WTC11 (cell line): ENCODE measurements at regions not wholly inside any gene's neighbourhood (a gene's known extent, or its start where the extent isn't known, plus 50 kb on each side); places are given as distances from the start of the nearest gene placed in this dataset.

Experiments
- ATAC-seq: fragments of 200-7000 bp; cut with Tn5 transposase; 2 replicates; pipeline ENCODE4 v1.10.0; 2021; ENCODE audit warnings: mild to moderate bottlenecking, moderate library complexity
- CTCF ChIA-PET: fragments of 300-600 bp; sonication (Branson Sonifier 250); formaldehyde crosslinking; loops from one replicate; lab custom pipeline; 2021; ENCODE audit warnings: antibody characterized with exemption; lab: Charles Lee
- POLR2A ChIA-PET: fragments of 350-600 bp; sonication (Branson Sonifier 250); formaldehyde crosslinking; loops from one replicate; lab custom pipeline; 2021; ENCODE audit warnings: antibody characterized with exemption; lab: Charles Lee
- DNase-seq: peaks from one replicate; pipeline ENCODE4 v3.0.0; 2021; ENCODE audit warnings: low spot score
- H3K27ac Mint-ChIP-seq: 2 replicates; pipeline ENCODE4 v1.8.0; 2021; ENCODE audit warnings: mixed read lengths
- H3K27me3 Mint-ChIP-seq: 2 replicates; pipeline ENCODE4 v1.8.0; 2021; ENCODE audit warnings: low read depth, mild to moderate bottlenecking, moderate library complexity, mixed read lengths
- H3K36me3 Mint-ChIP-seq: 2 replicates; pipeline ENCODE4 v1.8.0; 2021; ENCODE audit warnings: mixed read lengths
- H3K4me1 Mint-ChIP-seq: 2 replicates; pipeline ENCODE4 v1.8.0; 2022; ENCODE audit warnings: mixed read lengths
- H3K4me3 Mint-ChIP-seq: 2 replicates; pipeline ENCODE4 v1.8.0; 2021; ENCODE audit warnings: mild to moderate bottlenecking, moderate library complexity, mixed read lengths
- H3K9me3 Mint-ChIP-seq: 2 replicates; pipeline ENCODE4 v1.8.0; 2021; ENCODE audit warnings: mixed read lengths
- E2F1 ChIP-seq: sonication (generic); formaldehyde crosslinking; IDR thresholded peaks from 2 replicates; pipeline ENCODE4 v1.8.0; 2022; ENCODE audit warnings: mild to moderate bottlenecking, missing genetic modification reagents
- GRHL2 ChIP-seq: fragments of 250-450 bp; sonication (Bioruptor Pico); IDR thresholded peaks from 2 replicates; pipeline ENCODE4 v1.8.0; 2022; ENCODE audit warnings: mild to moderate bottlenecking, moderate library complexity; ENCODE audit not compliant: insufficient replicate concordance, severe bottlenecking
- KAT7 ChIP-seq: sonication (generic); formaldehyde crosslinking; IDR thresholded peaks from 2 replicates; pipeline ENCODE4 v1.8.1; 2023; ENCODE audit warnings: missing genetic modification reagents, mild to moderate bottlenecking, borderline replicate concordance
- MXD4 ChIP-seq: fragments of 250-450 bp; sonication (Bioruptor Pico); IDR thresholded peaks from 2 replicates; pipeline ENCODE4 v1.8.0; 2021; ENCODE audit warnings: mild to moderate bottlenecking, moderate library complexity, borderline replicate concordance
- PRRX2 ChIP-seq: fragments of 250-450 bp; sonication (Bioruptor Pico); IDR thresholded peaks from 2 replicates; pipeline ENCODE4 v1.8.0; 2021; ENCODE audit warnings: mild to moderate bottlenecking
- TP53 ChIP-seq: sonication (generic); formaldehyde crosslinking; IDR thresholded peaks from 2 replicates; pipeline ENCODE4 v1.8.1; 2023; ENCODE audit warnings: mild to moderate bottlenecking, missing genetic modification reagents
- USF1 ChIP-seq: sonication (generic); formaldehyde crosslinking; IDR thresholded peaks from 2 replicates; pipeline ENCODE4 v1.8.0; 2022; ENCODE audit warnings: mild to moderate bottlenecking, missing genetic modification reagents
- ZBTB21 ChIP-seq: sonication (generic); formaldehyde crosslinking; IDR thresholded peaks from 2 replicates; pipeline ENCODE4 v1.8.1; 2023; ENCODE audit warnings: mild to moderate bottlenecking, missing genetic modification reagents, borderline replicate concordance
- ZBTB43 ChIP-seq: sonication (generic); formaldehyde crosslinking; IDR thresholded peaks from 2 replicates; pipeline ENCODE4 v1.8.1; 2023; ENCODE audit warnings: mild to moderate bottlenecking, missing genetic modification reagents
- ZNF138 ChIP-seq: sonication (generic); formaldehyde crosslinking; conservative IDR thresholded peaks from 2 replicates; pipeline ENCODE4 v1.8.1; 2022; ENCODE audit warnings: mild to moderate bottlenecking, moderate library complexity, missing genetic modification reagents
- ZNF232 ChIP-seq: sonication (generic); formaldehyde crosslinking; IDR thresholded peaks from 2 replicates; pipeline ENCODE4 v1.8.0; 2022; ENCODE audit warnings: mild to moderate bottlenecking, missing genetic modification reagents
- ZNF263 ChIP-seq: sonication (generic); formaldehyde crosslinking; IDR thresholded peaks from 2 replicates; pipeline ENCODE4 v1.8.1; 2022; ENCODE audit warnings: low read depth, mild to moderate bottlenecking, moderate library complexity, missing genetic modification reagents
- ZNF512 ChIP-seq: sonication (generic); formaldehyde crosslinking; IDR thresholded peaks from 2 replicates; pipeline ENCODE4 v1.8.1; 2022; ENCODE audit warnings: missing genetic modification reagents, borderline replicate concordance

- peaks cover 8% of the 10 kb centered on the region for H3K4me1 Mint-ChIP-seq
- no peak overlapping the region for H3K4me3 Mint-ChIP-seq
- no peaks in the 10 kb centered on the region for H3K9me3 Mint-ChIP-seq
- ChIA-PET CTCF (interaction anchor here (0.6 to 1.4 kb wide), 8 partner anchors 8 to 145 kb away, joined by 3 to 10 read pairs (median 4); no protein-coding TSS in a partner anchor), POLR2A (no interaction called here)
- H3K36me3 Mint-ChIP-seq, result no peaks in the 10 kb centered on the region
- ATAC-seq (peak; percentile 91), DNase-seq (peak; percentile 64)
- no peaks in the 10 kb centered on the region; the same call in 1 of the 2 replicates for H3K27me3 Mint-ChIP-seq
- peak overlapping the region; percentile 74; the same call in 1 of the 2 replicates for H3K27ac Mint-ChIP-seq
- no peak for TF ChIP-seq MXD4 (CRISPR knock-in tag)
- TF ChIP-seq GRHL2 (CRISPR knock-in tag), result no peak
- peak; percentile 26; the same call in 1 of the 2 replicates for TF ChIP-seq ZNF263 (CRISPR knock-in tag)
Measured at GRCh38 chr22:48554893-48555572, 1272.6 kb downstream of the BRD1 start.

GRCh38 chr22:48553694-48554308, 1273.9 kb downstream of the BRD1 start:
- Mint-ChIP-seq H3K36me3 (no peaks in the 10 kb centered on the region), H3K4me1 (peaks cover 8% of the 10 kb centered on the region), H3K27me3 (no peaks in the 10 kb centered on the region; the same call in 1 of the 2 replicates), H3K9me3 (no peaks in the 10 kb centered on the region), H3K27ac (no peak overlapping the region), H3K4me3 (no peak overlapping the region)
- ChIA-PET POLR2A (no interaction called here), CTCF (interaction anchor here (1.5 kb wide), 1 partner anchor 46 kb away, joined by 3 read pairs; no protein-coding TSS in a partner anchor)
- no peak for DNase-seq
- no peak for ATAC-seq
- TF ChIP-seq ZNF138 (CRISPR knock-in tag) (no peak), TP53 (CRISPR knock-in tag) (no peak), ZBTB21 (CRISPR knock-in tag) (no peak), ZNF232 (CRISPR knock-in tag) (no peak), ZBTB43 (CRISPR knock-in tag) (no peak), KAT7 (CRISPR knock-in tag) (no peak)

GRCh38 chr22:48553119-48553518, 1274.6 kb downstream of the BRD1 start:
- Mint-ChIP-seq H3K36me3 (no peaks in the 10 kb centered on the region), H3K9me3 (no peaks in the 10 kb centered on the region), H3K27ac (no peak overlapping the region), H3K27me3 (no peaks in the 10 kb centered on the region; the same call in 1 of the 2 replicates), H3K4me1 (peaks cover 8% of the 10 kb centered on the region), H3K4me3 (no peak overlapping the region)
- DNase-seq (no peak), ATAC-seq (no peak)
- TF ChIP-seq USF1, result no peak
- no peak for TF ChIP-seq ZNF512 (CRISPR knock-in tag)
- TF ChIP-seq MXD4 (CRISPR knock-in tag), result no peak
- no peak for TF ChIP-seq E2F1 (CRISPR knock-in tag)
- TF ChIP-seq PRRX2 (CRISPR knock-in tag), result no peak
- ChIA-PET POLR2A (no interaction called here), CTCF (interaction anchor here (1.5 kb wide), 1 partner anchor 45 kb away, joined by 3 read pairs; no protein-coding TSS in a partner anchor)
